ENCODE measurements at regions not wholly inside any gene's neighbourhood (a gene's known extent, or its start where the extent isn't known, plus 50 kb on each side); places are given as distances from the start of the nearest gene placed in this dataset.
"Not testable (repeated sequence)": the region's sequence is repeated elsewhere in the genome, so short reads cannot be mapped to it uniquely, and the experiment has no call there.

DNA sequence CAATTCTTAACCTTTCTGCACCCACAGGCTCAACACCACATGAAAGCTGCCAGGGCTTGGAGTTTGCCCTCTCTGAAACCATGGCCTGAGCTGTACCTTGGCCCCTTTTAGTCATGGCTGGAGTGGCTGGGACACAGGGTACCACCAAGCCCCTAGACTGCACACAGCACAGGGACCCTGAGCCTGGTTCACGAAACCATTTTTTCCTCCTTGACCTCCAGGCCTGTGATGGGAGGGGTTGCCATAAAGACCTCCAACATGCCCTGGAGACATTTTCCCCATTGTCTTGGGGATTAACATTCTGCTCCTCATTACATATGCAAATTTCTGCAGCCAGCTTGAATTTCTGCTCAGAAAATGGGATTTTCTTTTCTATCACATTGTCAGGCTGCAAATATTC lies 113.4 kb downstream of the XPNPEP1 start:
- DNase-seq (ENCODE audit: low read depth, low spot score) = not testable (repeated sequence)

DNA sequence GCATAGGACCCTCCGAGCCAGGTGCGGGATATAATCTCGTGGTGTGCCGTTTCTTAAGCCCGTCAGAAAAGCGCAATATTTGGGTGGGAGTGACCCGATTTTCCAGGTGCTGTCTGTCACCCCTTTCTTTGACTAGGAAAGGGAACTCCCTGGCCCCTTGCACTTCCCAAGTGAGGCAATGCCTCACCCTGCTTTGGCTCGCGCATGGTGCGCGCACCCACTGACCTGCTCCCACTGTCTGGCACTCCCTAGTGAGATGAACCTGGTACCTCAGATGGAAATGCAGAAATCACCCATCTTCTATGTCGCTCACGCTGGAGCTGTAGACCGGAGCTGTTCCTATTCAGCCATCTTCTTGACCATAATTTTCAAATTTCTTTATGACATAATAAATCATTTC lies 122.1 kb downstream of the XPNPEP1 start:
- DNase-seq (ENCODE audit: low read depth, low spot score) = not testable (repeated sequence)

DNA sequence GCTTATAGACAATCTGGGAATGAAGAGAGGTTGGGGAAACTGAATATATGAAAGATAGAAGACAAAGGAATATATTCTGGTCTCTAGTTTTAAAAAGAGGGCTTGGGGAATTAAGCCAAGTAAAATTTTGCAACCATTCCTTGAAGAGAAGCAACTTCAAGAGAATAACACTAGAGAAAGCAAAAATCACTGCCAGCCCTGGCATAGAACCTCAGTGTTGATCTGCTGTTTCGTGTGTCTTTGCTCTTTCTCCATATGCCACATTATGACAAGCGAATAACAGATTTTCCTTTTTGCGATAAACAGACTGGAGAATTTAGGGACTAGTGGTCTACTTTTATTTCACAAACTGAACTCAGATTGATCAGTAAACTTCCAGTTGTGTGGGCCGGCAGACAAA lies 132.7 kb downstream of the XPNPEP1 start:
- no peak for DNase-seq (ENCODE audit: low read depth, low spot score)

DNA sequence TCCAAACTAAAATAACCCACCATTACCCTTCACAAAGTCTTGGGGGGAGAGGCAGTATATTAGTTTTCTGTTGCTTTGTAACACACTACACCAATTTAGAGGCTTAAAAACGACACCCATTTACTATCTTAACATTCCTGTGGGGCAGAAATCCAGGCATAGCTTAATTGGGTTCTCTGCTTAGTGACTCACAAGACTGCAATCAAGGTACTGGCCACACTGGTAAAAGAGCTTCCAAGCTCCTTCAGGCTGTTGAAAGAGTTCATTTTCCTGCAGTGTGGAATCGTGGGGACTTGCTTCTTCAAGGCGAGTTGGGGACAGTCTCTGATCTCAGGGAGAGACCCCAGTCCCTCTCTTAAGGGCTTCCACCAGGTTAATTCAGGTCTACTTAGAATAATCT lies 139.1 kb downstream of the XPNPEP1 start:
- no peak for DNase-seq (ENCODE audit: low read depth, low spot score)

DNA sequence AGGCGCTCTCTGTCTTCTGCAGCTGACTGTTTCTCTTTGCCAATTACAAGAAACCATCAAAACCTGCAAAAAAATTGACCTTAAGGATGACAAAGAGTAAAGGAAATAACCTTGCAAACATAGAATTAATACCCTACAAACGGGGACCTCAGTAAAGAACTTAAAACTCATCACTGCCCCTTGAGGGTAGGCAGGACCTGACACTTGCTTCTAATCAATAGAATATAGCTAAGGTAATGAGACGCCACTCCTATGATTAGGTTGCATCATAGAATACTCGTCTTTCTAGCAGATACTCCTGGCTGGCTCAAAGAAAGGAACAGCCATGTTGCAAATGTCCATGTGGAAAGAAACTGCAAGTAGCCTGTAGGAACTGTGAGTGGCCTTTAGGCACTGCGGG lies 140.0 kb downstream of the XPNPEP1 start:
- no peak for DNase-seq (ENCODE audit: low read depth, low spot score)

DNA sequence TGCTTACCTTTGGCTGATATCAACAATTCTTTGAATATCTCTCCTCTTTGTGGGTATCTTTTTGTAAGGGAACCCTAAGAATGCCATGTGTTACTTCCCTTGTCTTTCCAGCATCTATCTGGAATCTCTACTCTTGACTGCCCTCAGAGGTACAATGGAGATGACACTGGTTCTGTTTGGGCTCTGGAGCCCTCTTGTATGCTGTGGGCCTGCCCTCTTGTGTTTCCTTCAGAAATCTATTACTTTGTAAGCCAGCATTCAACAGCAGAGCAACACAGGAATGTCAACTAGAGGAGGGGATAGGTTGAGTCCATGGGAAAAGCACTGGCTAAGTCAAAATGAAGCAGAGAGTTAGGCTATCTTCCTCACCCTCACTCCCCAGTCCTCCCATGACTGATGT lies 142.3 kb downstream of the XPNPEP1 start:
- peak; percentile 9 for DNase-seq (ENCODE audit: low read depth, low spot score)

DNA sequence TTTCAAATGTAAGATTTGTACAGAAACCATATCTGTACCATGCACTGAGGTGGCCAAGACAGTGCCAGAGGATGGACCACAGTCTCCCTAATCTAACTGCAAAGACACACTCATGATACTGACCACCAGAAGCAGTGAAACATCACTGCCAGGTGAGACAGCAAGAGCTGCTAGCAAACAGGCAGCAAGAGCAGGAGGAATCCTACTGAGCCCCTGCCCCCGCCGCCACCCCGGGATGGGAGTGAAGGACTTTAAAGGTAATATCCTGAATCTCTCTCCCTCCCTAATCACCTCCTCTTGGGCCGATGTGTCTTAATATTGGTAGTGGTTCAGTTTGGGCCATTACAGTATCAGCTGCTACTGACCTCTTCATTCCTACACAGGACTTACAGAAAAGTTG lies 144.3 kb downstream of the XPNPEP1 start:
- no peak for DNase-seq (ENCODE audit: low read depth, low spot score)

DNA sequence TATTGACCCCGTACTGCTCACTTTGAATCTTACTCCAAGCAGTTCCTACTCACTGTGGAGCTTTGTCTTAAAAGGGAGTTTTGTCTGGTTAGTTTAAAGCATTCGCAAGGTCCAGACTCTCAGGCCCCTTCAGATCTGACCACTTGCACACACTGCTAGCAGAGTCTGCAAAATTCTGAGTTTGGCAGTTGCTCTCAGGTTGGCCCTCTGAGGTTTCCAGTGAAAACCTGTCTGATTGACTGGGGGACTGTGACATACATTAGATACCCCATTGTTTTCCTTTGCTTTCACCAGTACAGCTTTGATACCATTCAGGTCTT lies 149.2 kb downstream of the XPNPEP1 start:
- no peak for DNase-seq (ENCODE audit: low read depth, low spot score)

DNA sequence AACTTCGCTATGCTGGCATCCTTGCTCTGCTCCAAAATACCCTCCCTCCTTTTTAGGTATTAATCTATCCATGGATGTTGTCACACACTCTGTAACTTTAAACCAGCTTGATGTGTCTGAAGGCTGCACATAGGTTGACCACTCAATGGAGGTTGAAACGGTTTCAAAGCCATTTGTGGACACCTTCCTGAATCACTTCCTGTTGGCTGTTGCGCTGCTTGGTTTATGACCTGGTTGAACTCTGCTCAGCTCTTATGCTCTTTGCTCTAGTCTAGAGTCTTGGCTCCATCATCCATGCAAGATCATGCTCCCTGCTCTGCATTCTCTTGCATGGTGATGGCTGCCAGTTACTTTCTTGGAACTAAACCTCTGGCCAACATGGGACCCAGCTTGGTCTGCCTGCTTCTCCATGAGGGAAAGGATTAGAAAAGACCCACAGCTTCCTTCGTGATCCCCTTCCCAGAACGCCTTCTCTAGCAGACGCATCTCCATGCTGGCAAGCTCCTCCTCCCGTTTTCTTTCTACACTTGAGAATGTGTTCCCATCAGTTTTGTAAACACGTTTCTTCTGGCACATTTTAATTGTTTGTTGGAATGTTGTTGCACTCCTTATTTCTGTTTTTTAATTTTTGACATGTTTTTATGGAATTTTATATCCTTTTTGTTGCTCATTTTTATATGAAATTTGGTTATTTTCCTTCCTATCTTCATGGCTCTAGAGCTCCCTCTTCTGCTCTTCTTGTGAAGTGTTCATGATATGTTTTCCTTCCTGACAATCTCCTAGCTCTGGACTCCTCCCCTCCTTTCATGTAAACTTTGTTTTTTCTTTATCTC lies 149.8 kb downstream of the XPNPEP1 start:
- no peak for DNase-seq (ENCODE audit: low read depth, low spot score)

DNA sequence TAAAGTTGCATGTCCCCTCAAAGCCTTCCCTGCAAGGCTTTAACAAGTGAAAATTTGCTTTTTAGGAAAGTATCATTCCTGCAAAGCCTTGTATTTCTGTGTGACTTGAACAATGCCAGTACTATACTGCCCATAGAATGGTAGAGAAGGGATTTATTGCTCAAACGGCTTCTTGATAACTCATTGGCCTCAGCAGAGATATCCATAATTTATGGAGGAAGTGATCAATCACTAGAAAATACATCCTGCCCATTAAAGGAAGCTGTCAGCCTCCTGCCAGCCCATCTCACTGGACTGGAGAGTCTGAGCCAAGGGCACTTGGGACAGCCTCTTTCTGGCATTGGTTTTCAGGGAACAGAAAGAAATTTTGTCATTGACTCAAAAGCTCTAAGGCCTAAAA lies 152.6 kb downstream of the XPNPEP1 start:
- DNase-seq (ENCODE audit: low read depth, low spot score) = no peak

DNA sequence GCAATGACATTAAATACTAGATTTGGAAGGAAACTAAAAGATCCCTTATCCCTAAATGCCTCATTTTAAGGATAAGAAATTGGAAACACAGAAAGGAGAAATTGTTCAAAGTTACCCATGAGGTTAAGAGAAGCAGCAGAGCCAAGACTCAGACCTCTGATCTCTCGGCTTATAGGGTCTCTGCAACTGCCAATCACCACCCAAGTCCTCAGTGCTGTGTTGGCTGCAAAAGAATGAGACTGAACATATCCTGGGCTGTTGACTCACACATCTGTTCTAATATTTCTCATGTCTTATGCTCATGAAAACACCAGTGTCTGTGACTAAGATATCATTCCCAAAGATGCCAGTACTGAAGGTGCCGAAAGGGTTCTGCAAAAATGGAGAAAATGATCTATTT lies 153.3 kb downstream of the XPNPEP1 start:
- no peak for DNase-seq (ENCODE audit: low read depth, low spot score)

DNA sequence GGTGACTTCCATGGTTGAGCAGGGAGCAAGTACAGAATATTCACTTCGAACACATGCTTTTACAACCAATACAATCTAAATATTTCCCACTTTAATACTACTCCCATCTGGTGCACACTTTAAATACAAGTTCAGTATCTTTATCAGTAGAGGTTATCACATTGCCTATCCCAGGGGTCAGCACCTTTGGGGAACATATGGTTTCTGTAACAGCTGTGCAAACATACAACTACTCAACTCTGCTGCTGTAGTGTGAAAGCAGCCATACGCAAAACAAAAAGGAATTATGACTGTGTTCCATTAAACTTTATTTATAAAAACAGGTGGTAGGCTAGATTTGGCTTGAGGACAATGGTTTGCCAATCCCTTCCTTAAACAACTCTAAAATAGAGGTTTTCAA lies 157.5 kb downstream of the XPNPEP1 start:
- no peak for DNase-seq (ENCODE audit: low read depth, low spot score)

DNA sequence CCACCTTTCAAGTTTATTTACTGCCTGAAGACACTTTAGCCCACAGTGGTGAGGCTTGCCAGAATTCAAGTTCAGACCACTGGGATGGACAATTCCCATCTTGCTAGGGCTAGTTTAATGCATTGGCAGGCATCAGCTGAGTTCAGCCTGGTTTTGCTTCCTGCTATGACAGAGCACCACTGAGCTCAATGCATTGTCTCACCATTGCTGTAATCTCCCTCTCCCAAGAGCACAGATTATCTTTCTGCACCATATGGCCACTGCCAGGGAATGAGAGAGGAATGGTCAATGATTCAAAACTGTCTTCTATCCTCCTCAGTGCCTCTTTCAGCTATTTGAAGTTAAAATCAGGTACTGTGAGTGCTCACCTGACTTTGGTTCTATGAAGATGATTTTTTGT lies 160.8 kb downstream of the XPNPEP1 start:
- DNase-seq (ENCODE audit: low read depth, low spot score) = no peak

DNA sequence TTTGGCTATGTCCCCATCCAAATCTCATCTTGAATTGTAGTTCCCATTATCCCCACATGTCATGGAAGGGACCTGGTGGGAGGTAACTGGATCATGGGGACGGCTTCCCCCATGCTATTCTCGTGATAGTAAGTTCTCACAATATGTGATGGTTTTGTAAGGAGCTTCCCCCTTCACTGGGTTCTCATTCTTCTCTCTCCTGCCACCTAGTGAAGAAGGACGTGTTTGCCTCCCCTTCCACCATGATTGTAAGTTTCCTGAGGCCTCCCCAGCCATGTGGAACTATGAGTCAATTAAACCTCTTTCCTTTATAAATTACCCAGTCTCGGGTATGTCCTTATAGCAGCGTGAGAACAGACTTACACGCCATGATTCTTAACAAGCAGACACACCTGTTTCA lies 165.6 kb downstream of the XPNPEP1 start:
- peak; percentile 25 for DNase-seq (ENCODE audit: low read depth, low spot score)

DNA sequence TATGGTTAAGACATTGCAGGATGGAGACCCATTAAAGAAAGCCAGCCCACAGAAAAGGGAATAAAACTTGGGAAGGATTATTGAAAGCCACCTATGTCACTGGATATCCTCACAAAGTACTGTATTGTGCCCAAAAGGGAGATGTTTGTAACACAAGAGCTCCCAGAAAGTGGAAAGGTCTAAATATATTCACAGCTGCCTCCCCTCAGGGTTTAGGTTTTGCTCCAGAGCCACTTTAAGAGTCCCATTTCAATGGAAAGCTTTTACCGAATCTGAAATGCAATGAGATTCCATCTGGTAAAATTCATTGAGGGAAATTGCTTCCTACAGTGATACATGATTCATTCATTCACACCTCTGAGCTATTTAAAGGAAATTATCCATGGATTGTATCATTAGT lies 176.4 kb downstream of the XPNPEP1 start:
- DNase-seq (ENCODE audit: low read depth, low spot score) = no peak

DNA sequence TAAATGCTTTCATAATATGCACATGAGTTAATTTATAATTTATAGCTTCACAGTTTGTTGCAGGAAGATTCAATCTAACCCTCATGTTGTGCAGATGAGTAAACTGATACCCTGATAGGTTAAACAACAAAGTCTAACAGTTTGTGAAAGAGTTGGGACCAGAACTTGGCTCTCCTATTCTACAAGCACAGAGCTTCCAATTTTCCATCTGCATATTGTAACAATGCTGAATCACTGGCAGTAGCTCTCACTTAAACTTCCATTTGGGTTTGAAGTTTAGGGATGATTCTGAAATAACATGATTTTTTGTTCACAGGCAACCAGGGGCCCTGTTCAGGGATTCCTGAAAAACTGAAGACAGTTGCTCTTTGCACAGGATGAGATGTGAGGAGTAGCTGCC lies 179.3 kb downstream of the XPNPEP1 start:
- no peak for DNase-seq (ENCODE audit: low read depth, low spot score)

DNA sequence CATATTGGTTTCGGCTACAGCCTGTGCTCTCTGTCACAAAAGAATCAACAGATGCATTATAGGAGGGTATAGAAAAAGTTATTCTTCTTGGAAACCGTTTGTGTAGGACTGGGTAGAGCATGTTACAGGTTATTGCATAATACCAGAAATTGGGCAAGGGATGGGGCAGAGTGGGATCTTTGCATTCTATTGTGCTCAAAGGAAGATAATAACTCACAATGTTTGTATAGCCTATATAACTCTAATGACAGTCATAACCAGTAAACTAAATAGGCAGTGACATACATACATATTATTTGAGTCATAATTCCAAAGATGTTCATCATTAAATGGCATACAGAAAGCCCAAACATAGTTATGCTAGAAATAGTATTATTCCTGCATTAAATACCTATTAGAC lies 179.7 kb downstream of the XPNPEP1 start:
- DNase-seq (ENCODE audit: low read depth, low spot score) = no peak

DNA sequence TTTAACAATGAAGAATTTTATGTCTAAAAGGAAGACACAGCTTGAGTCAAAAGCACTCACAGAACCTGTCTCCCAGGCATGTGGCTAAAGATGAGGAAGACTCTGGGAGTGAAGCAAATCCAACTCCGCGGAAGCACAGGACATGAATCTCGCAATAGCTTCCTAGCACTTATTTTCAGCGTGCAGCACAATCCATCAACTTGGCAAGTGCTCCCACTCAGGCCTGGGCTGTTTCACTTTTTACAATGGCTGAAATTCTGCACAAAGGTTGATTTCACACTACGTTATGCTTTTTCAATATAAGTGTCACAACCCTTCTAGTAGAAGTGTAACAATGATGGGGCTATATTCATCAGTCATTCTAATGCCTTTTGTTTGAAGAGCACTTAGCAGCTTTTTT lies 180.2 kb downstream of the XPNPEP1 start:
- no peak for DNase-seq (ENCODE audit: low read depth, low spot score)

DNA sequence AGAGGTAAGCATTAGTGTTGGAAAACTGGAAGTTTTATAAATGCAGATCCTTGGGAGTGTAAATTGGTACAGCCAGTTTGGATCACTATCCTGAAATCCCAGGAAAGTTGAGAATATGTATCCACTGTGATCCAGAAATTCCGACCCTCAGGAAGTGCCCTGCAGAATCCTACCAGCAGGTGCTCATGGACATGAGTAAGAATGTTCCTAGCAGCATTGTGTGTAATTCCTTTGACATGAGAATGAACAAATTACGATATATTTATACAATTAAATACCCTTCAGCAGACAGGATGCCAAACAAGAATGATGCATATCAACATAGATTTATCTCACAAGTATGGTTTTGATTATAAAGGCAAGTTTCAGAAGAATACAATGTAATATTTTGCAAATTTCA lies 181.6 kb downstream of the XPNPEP1 start:
- DNase-seq (ENCODE audit: low read depth, low spot score) = no peak

DNA sequence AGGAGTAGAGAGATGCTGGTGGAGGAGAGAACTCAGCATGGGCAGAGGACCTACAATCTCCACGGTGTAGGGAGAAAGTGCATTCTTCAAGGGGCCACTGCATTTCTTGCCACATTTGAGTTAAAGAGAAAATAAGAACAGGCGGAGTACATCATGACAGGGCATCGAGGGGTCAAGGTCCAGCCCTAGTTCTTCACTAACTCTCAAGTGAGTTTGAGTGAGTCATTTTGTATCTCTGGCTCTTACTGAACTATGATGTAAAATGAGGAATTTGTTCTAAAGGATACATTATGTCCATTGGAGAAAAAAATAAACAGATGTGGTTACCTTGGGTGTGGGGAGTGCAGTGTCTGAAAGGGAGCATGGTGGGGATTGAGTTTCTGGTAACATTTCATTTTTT lies 182.9 kb downstream of the XPNPEP1 start:
- no peak for DNase-seq (ENCODE audit: low read depth, low spot score)

DNA sequence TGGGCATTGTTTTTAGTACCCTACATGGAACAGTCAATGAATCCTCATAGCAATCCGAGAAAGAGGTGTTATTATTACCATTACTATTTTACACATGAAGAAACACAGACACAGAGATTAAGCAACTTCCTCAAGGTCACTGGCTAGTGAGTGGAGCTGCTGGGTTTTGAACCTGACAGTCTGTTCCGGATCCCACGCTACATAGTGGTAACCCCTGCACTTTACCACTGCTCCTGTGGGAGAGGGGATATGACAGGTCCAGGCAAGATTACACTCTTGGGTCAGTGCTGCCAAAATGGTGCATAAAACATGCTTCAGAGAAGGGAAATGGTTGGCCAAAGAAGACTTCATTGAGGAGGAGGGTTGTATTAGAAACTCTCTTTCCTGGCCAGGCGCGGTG lies 185.7 kb downstream of the XPNPEP1 start:
- DNase-seq (ENCODE audit: low read depth, low spot score) = no peak

DNA sequence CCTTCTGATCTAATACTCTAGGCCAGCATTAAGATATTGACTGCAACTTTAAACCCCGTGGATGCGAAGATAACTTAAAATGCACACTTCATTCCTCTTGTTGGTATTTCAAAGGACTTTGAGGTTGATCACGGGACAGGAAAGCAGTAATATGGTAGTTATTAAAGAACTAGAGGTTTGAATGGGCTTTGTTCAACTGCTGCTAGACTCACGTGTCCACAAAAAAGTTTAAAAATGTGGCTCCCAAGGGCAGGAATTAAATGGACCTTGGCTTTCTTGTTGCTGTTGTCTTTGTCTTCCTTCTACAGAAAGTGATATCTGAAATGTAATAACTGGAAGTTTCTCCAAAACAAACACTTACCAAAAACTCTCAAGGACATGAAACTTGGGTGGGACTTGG lies 186.3 kb downstream of the XPNPEP1 start:
- DNase-seq (ENCODE audit: low read depth, low spot score) = no peak

DNA sequence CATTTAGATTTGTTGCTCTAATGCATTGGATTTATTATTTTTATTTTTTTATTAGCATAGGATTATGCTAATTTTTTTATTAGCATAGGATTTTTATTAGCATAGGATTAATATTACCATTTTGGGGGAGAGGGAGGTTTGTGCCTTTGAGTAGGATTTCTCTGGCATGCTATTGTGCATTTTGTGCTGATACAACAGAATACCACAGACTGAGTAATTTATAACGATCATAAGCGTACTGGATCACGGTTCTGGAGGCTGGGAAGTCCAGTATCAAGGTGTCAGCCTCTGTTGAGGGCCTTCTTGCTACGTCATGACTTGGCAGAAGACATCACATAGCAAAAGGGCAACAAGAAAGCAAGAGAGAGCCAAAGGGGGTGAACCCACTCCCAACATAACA lies 187.5 kb downstream of the XPNPEP1 start:
- DNase-seq (ENCODE audit: low read depth, low spot score) = no peak

Data from iPS DF 19.7 (cell line).